Anterior cingulate cortex (tissue), 58 donors: ENCODE measurements at regions not wholly inside any gene's neighbourhood (a gene's known extent, or its start where the extent isn't known, plus 50 kb on each side); places are given as distances from the start of the nearest gene placed in this dataset.

ENCODE experiments used
- DNase-seq, 58 donors: peaks; one replicate each; lab custom pipeline; 2025; lab: John Stamatoyannopoulos, UW

- DNase-seq = no peak
Observed at GRCh38 chr1:87505391-87505983, 176.8 kb downstream of the LMO4 start.

- no peak for DNase-seq
Observed at GRCh38 chr1:87506147-87506546, 177.5 kb downstream of the LMO4 start.

GRCh38 chr1:87508247-87508787, 179.6 kb downstream of the LMO4 start:
- no peak for DNase-seq

- no peak for DNase-seq
Observed at GRCh38 chr1:87510540-87510939, 181.9 kb downstream of the LMO4 start.

GRCh38 chr1:87511449-87511848, 182.8 kb downstream of the LMO4 start:
- DNase-seq = no peak

DNA sequence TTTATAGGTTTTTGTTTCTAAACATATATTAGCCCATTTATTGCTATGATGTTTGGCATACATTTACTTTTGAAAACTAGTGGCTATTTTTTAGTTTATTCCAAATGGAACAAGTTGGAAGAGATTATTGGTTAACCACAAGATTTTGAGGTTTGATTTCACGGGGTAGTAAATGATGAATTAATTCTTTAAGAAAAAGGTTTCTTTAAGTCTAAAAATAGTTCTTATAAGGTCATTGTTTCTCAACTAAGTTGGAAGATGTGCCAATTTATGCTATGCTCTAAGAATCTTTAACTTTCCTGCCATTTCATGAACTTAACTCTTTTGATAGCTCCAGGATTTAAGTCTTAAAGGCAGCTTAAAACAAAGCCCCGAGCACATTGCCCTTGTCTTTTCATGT, 183.8 kb downstream of the LMO4 start:
- no peak for DNase-seq

DNA sequence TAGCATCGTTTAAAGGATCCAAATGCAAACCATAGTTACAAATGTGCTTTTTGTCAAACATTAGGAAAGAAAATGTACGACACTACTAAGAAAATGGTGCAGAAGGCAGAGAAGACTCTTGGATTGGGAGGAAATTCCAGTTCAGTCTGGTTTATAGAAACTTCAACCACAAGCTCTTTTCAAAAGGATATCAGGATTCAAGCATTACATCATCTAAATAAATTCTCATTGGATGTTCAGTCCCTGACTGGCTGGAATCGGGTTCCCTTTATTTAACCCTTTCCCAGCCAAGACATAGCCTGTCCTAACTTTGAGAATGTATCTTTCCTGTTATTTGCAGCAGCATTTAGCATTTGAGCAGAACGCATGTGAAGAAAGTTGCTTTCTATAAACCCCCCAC, 184.6 kb downstream of the LMO4 start:
- no peak for DNase-seq

DNA sequence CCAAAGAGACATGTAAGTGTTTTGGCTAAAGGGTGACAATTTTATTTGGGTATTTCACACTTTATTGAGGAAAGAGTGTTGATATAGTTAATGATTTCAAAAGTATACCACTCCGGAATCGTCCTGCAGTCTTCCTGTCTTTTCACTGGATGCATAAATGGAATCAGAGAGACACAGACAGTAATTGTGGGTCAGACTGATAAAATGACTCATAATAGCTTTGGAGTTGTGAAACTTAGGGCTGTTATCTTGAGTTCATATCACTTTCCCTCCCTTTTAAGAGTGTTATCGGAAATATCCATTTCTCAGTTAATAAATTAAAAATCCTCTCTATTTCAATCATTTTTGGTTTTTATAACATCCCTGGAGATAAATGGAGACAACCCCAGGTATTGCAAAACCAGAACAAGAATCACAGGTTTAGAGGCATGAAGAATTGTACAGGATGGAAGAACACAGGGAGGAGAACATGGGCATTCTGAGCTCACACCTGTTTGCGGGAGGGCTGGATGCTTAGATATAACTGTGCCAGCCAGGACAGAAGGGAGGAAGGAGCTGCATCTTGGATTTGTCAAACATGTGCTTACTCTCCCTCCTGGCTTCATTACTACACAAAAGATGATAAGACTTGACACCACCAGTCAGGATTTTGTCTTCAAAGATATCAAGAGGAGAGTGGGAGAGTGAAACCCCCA, 185.4 kb downstream of the LMO4 start:
- no peak for DNase-seq

- DNase-seq = no peak
Observed at GRCh38 chr1:87515781-87516180, 187.1 kb downstream of the LMO4 start.

DNA sequence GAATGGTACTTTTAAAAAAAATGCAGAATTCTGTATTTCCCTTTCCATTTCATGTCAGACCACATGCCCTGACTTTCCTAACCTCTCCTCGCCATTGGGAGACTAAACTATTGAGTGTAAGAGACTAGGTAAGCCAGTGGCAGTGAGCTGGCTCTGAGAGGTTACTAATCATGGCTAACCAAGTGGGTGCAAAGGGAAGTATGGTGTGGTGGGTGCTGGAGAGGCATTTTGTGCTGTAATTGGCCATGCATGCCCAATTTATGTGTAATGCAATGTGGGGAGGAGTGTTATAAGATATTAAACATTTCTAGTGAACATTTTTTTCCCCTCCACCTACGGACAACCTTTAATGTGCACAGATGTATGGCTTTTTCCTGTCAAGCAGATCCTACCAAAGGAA, 190.1 kb downstream of the LMO4 start:
- no peak for DNase-seq

GRCh38 chr1:87521452-87521851, 192.8 kb downstream of the LMO4 start:
- DNase-seq = no peak

GRCh38 chr1:87523466-87523865, 194.8 kb downstream of the LMO4 start:
- no peak for DNase-seq

DNA sequence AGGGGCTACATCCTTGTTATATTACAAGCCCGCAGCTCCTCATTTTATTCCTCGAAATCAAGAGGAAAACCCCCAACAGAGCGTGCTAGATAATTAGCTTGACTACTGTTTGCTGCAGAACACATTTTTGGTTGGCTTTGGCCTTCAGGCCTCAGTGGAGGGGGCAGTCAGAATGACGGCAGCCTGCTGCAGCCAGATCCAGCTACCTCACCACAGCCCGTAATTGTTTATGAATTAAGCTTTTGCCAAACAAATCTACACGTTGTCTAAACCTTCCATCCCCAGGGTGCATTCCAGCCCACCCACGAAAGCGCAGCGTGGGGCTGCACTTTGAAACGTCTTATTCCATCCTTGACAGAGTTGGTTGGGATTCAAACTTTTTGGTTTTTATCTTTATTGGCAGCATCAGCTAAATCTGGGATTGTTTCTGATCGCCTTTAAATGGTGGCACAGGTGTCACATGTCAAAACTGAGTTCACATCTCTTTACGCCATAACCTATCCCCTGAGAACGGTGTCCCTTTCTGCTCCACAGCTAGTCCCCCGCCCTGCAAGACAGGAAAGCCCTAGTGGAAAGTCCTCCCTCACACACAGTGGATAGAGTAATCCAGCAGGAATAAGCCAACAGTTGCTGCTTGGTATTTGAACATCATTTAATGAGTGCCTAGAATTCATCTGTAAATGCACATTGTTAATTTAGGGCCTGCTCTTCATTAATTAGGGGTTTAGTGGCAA, 195.5 kb downstream of the LMO4 start:
- DNase-seq = no peak

DNA sequence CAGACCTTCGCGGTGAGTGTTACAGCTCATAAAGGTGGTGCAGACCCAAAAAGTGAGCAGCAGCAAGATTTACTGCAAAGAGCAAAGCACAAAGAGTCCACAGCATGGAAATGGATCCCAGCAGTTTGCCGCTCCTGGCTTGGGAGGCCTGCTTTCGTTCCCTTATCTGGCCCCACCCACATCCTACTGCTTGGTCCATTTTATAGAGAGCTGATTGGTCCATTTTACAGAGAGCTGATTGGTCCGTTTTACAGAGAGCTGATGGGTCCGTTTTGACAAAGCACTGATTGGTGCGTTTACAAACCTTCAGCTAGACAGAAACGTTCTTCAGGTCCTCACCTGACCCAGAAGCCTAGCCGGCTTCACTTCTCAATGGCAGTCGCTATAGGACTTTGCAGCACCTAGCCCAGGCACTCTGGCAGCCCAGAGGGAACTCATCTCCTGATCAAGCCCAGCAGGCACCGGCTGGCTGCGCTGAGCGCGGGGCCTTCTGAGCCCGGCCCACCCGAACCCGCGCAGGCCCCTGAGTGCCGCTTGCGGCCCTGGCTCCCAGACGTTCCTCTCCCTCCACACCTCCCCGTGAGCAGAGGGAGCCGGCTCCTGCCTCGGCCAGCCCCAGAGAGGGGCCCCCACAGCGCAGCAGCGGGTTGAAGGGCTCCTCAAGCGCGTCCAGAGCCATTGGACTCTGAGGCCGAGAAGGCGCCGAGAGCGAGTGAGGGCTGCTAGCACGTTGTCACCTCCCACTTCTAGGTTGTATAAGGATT, 200.3 kb downstream of the LMO4 start:
- no peak for DNase-seq

- no peak for DNase-seq
Observed at GRCh38 chr1:87530042-87530807, 201.5 kb downstream of the LMO4 start.

DNA sequence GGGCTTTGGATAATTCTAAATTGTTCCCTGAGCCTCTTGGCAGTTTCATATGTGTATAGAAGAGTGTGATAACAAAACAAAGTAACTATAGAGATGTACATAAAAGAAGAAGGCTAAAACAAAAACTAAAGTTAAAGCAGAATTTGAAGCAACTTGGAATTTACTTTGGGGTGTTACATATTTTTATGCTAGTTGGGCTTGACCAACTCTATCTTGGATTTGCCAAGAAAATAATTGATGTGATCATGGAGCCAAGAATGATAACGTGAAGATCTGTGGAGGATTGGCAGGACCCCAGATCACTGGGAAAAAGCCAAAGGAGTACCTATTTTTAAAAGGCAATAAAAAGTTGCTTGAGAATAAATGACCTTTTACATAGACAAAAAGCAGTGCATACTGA, 206.9 kb downstream of the LMO4 start:
- DNase-seq = no peak

DNA sequence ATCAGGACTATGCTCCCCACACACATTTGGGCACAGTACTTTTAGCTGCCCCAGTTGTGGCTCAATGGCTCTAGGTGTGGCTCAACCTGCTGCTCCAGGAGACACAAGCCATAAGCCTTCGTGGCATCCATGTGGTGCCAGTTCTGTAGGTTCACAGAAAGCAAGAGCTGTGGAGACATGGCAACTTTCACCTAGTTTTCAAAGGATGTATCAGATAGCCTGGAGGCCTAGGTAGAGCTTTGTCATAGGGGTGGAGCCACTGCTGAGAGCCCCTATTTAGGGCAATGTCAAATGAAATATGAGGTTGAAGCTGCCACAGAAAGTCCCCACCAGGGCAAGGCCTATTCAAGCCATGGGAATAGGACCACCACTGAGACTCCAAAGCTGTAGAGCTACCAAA, 210.5 kb downstream of the LMO4 start:
- no peak for DNase-seq

- DNase-seq = no peak
Observed at GRCh38 chr1:87542697-87543096, 214.0 kb downstream of the LMO4 start.

GRCh38 chr1:87549738-87550137, 221.1 kb downstream of the LMO4 start:
- no peak for DNase-seq

- DNase-seq = no peak
Observed at GRCh38 chr1:87553511-87553910, 224.8 kb downstream of the LMO4 start.
